ENCODE measurements at regions not wholly inside any gene's neighbourhood (a gene's known extent, or its start where the extent isn't known, plus 50 kb on each side); places are given as distances from the start of the nearest gene placed in this dataset.

GRCh38 chr6:56366141-56366852, 118.9 kb upstream of the COL21A1 start:
- no peaks in the 10 kb centered on the region for H3K36me3 Mint-ChIP-seq
- peaks cover 10% of the 10 kb centered on the region for H3K4me1 Mint-ChIP-seq
- H3K27me3 Mint-ChIP-seq: no peaks in the 10 kb centered on the region
- no peak overlapping the region for H3K27ac Mint-ChIP-seq
- no peaks in the 10 kb centered on the region for H3K9me3 Mint-ChIP-seq
- no peak overlapping the region for H3K4me3 Mint-ChIP-seq
- no peak for ATAC-seq (ENCODE audit: low read depth)
- no peak for DNase-seq (ENCODE audit: low spot score in 2 of 2)

GRCh38 chr6:56364827-56365339, 117.5 kb upstream of the COL21A1 start:
- no peak overlapping the region for H3K4me3 Mint-ChIP-seq
- H3K36me3 Mint-ChIP-seq: no peaks in the 10 kb centered on the region
- H3K27ac Mint-ChIP-seq: no peak overlapping the region
- no peaks in the 10 kb centered on the region for H3K4me1 Mint-ChIP-seq
- DNase-seq (ENCODE audit: low spot score in 2 of 2) (no peak), ATAC-seq (ENCODE audit: low read depth) (no peak)
- H3K27me3 Mint-ChIP-seq: no peaks in the 10 kb centered on the region
- no peaks in the 10 kb centered on the region for H3K9me3 Mint-ChIP-seq

DNA sequence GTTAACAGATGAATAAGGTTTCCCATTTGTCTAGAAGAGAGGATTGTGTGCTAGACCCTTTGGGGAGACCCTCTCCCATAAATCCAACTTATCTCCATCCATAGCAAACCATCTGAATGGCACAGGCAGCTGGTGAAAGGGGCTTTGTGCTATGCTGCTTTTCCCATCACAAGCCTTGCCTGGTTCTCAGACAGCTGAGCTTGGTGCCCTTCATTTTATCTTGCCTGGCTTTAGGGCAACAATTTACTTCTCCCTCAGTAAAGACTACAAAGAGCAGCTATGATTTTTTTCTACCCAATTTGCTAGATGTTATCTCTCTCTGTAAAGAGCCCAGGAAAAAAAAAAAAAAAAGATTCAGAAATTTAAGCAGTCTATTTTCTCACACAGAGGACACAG, 117.0 kb upstream of the COL21A1 start:
- Mint-ChIP-seq H3K27me3 (no peaks in the 10 kb centered on the region), H3K4me1 (no peaks in the 10 kb centered on the region), H3K9me3 (no peaks in the 10 kb centered on the region), H3K36me3 (no peaks in the 10 kb centered on the region), H3K27ac (no peak overlapping the region), H3K4me3 (no peak overlapping the region)
- no peak for ATAC-seq (ENCODE audit: low read depth)
- DNase-seq (ENCODE audit: low spot score in 2 of 2): no peak

GRCh38 chr6:56363796-56364430, 116.5 kb upstream of the COL21A1 start:
- DNase-seq (ENCODE audit: low spot score in 2 of 2) (no peak), ATAC-seq (ENCODE audit: low read depth) (no peak)

GRCh38 chr6:56361812-56362211, 114.4 kb upstream of the COL21A1 start:
- no peak overlapping the region for H3K4me3 Mint-ChIP-seq
- DNase-seq (ENCODE audit: low spot score in 2 of 2) (no peak), ATAC-seq (ENCODE audit: low read depth) (no peak)
- no peaks in the 10 kb centered on the region for H3K9me3 Mint-ChIP-seq
- no peak overlapping the region for H3K27ac Mint-ChIP-seq
- H3K36me3 Mint-ChIP-seq: no peaks in the 10 kb centered on the region
- no peaks in the 10 kb centered on the region for H3K4me1 Mint-ChIP-seq
- no peaks in the 10 kb centered on the region for H3K27me3 Mint-ChIP-seq

More at GRCh38 chr6:56363796-56364430, 116.5 kb upstream of the COL21A1 start:
- Mint-ChIP-seq H3K36me3 (no peaks in the 10 kb centered on the region), H3K9me3 (no peaks in the 10 kb centered on the region), H3K4me1 (no peaks in the 10 kb centered on the region), H3K27me3 (no peaks in the 10 kb centered on the region), H3K4me3 (no peak overlapping the region), H3K27ac (no peak overlapping the region)

DNA sequence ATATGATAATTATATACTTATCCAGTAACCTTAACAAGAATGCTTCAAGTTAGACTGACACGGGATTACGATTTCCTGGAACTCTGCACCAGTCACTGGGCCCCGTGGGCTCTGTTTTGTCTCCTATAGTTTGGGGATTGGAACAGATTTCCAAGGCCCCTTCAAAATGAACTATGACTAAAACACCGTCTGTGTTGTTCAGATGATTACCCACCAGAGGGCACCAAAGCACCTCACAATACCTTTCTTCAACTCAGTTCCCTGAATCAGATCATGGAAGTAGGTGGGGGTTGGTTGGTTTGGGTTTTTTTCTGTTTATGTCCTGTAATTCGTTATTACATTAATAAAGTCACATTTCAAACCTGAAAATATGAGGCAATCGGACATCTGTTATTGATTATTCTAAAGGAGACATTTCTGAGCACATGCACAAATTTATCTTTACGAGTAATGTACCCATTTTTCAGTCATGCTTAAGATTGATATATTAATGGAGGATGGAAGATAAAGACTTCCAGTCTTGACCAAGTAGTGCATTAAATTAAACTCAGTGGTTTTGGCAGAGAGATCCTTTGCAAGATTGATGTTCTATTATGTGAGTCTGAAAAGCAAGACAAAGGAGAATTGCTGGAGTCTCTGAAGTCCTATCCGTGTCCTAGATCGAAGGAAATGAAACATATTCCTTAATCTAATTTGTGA, 112.0 kb upstream of the COL21A1 start:
- Mint-ChIP-seq H3K27me3 (no peaks in the 10 kb centered on the region), H3K36me3 (no peaks in the 10 kb centered on the region), H3K4me3 (no peak overlapping the region), H3K27ac (no peak overlapping the region), H3K9me3 (no peaks in the 10 kb centered on the region), H3K4me1 (no peaks in the 10 kb centered on the region)
- ATAC-seq (ENCODE audit: low read depth) (peak; percentile 72), DNase-seq (ENCODE audit: low spot score in 2 of 2) (peak; percentile 47 to 48)

DNA sequence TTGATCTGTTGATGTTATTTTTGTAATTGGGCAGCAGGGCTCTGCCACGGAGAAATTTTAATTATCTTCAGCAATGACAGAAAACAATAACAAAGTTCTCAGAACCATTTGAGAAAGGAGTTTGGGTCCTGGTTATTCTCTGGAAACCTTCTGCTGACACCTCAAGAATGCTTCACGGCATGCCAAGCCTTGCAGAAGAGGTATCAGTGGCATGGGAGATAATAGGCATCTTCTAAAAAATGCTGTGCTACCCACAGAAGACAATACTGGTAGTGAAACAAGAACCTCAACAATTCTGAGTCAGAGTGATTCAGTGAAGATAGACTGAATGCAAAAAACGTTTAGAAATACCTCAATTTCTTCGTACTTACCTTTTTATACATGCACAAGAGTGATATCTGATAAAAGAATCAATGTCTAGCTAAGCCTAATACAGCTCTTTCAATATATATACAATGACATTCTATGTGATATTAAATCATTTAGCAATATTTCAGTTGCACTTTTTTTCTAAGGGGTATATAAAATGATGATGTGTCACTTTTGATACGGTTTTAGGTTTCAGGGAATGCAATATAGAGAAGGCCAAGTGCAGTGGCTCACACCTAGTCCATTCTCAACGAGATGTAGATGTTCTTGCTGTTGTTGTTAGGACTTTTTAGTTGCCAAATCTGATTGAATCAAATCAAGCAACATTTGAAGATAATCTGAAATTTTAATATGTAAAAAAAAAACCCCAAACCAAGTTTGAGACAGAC, 110.4 kb upstream of the COL21A1 start:
- ATAC-seq (ENCODE audit: low read depth) (no peak), DNase-seq (ENCODE audit: low spot score in 2 of 2) (no peak)
- Mint-ChIP-seq H3K27me3 (no peaks in the 10 kb centered on the region), H3K4me1 (no peaks in the 10 kb centered on the region), H3K36me3 (no peaks in the 10 kb centered on the region), H3K27ac (no peak overlapping the region), H3K4me3 (no peak overlapping the region), H3K9me3 (peaks cover 2% of the 10 kb centered on the region)

- peaks cover 2% of the 10 kb centered on the region for H3K9me3 Mint-ChIP-seq
- no peaks in the 10 kb centered on the region for H3K36me3 Mint-ChIP-seq
- no peak overlapping the region for H3K27ac Mint-ChIP-seq
- no peak for DNase-seq (ENCODE audit: low spot score in 2 of 2)
- no peaks in the 10 kb centered on the region for H3K27me3 Mint-ChIP-seq
- H3K4me3 Mint-ChIP-seq: no peak overlapping the region
- no peaks in the 10 kb centered on the region for H3K4me1 Mint-ChIP-seq
- ATAC-seq (ENCODE audit: low read depth): no peak
Observed at GRCh38 chr6:56356426-56356825, 109.0 kb upstream of the COL21A1 start.

DNA sequence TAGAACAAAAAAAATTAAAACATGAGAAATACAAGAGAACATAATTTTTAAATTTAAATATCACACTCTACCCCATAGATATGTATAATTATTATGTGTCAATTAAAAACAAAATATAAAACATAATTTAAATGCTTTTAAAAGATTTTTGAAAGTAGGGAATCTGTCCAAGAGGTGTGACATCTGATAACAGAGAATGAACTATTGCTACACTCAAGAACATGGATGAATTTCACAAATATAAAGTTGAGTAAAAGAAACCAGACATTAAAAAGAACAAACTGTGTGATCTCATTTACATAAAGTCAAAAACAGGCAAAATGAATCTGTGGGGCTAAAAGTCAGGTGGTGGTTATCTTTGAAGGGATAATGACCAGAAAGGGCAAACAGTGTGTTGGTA, 106.5 kb upstream of the COL21A1 start:
- ATAC-seq (ENCODE audit: low read depth) (no peak), DNase-seq (ENCODE audit: low spot score in 2 of 2) (no peak)
- Mint-ChIP-seq H3K9me3 (peaks cover 2% of the 10 kb centered on the region), H3K4me3 (no peak overlapping the region), H3K4me1 (no peaks in the 10 kb centered on the region), H3K27ac (no peak overlapping the region), H3K36me3 (no peaks in the 10 kb centered on the region), H3K27me3 (no peaks in the 10 kb centered on the region)

DNA sequence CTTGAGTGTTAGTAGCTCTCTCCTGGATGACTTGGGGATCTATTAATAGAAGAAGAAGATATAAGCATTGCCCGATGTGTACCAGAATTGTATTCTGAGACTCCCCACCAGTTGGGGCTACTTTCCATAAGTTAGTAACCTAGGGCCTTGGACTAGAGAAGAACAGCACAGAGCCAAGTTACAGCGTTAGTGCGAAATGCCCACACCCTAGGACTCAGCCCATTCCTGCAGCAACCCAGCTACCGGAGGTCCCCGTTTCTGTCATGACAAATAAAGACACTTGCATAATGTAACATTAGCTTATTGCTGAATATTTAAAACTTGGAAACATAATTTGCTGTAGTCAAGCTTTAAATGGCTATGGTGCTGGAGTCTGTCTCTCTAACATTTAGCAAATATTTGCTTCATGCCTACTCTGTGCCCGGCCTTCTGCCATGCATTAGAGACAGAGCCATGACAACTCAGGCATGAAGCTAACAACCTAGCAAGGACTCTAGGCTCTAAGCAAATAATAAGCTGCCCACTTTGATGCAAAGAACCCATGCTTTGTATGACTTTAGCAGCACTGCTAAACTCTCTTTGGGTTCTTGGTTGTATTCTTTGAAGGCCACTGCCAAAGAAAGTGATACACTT, 103.4 kb upstream of the COL21A1 start:
- H3K36me3 Mint-ChIP-seq: no peaks in the 10 kb centered on the region
- peaks cover 4% of the 10 kb centered on the region for H3K27me3 Mint-ChIP-seq
- H3K4me3 Mint-ChIP-seq: no peak overlapping the region
- H3K9me3 Mint-ChIP-seq: peaks cover 2% of the 10 kb centered on the region
- DNase-seq (ENCODE audit: low spot score in 2 of 2) (no peak), ATAC-seq (ENCODE audit: low read depth) (no peak)
- no peaks in the 10 kb centered on the region for H3K4me1 Mint-ChIP-seq
- no peak overlapping the region for H3K27ac Mint-ChIP-seq

DNA sequence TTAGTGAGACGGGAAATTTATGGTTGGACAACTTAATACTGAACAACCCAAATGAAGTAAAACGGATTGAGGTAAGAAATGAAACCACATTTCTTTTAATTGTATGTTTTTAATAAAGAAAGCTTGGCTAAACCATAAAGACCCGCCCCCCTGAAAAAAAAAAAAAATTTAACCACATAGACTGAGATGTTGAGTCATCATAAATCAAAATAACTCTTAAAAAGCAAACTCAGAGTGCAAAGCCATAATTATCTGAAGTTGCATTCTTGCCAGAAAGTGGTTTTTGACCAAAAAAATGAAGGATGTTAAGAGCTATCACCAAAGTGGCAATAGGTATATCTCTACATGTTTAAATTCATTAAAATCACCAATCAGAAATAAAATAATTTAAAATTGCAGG, 101.8 kb upstream of the COL21A1 start:
- Mint-ChIP-seq H3K4me1 (no peaks in the 10 kb centered on the region), H3K9me3 (peaks cover 2% of the 10 kb centered on the region), H3K27ac (no peak overlapping the region), H3K4me3 (no peak overlapping the region), H3K27me3 (peaks cover 4% of the 10 kb centered on the region), H3K36me3 (no peaks in the 10 kb centered on the region)
- ATAC-seq (ENCODE audit: low read depth): no peak
- no peak for DNase-seq (ENCODE audit: low spot score in 2 of 2)

- DNase-seq (ENCODE audit: low spot score in 2 of 2): no peak
- Mint-ChIP-seq H3K27ac (no peak overlapping the region), H3K4me3 (no peak overlapping the region), H3K9me3 (peaks cover 1% of the 10 kb centered on the region), H3K4me1 (no peaks in the 10 kb centered on the region), H3K27me3 (peaks cover 4% of the 10 kb centered on the region), H3K36me3 (no peaks in the 10 kb centered on the region)
- ATAC-seq (ENCODE audit: low read depth): no peak
Observed at GRCh38 chr6:56348578-56348977, 101.2 kb upstream of the COL21A1 start.

GRCh38 chr6:56347526-56347925, 100.1 kb upstream of the COL21A1 start:
- Mint-ChIP-seq H3K4me1 (no peaks in the 10 kb centered on the region), H3K9me3 (no peaks in the 10 kb centered on the region), H3K4me3 (no peak overlapping the region), H3K27ac (no peak overlapping the region), H3K27me3 (peaks cover 4% of the 10 kb centered on the region), H3K36me3 (no peaks in the 10 kb centered on the region)
- no peak for ATAC-seq (ENCODE audit: low read depth)
- DNase-seq (ENCODE audit: low spot score in 2 of 2): no peak
